Neural cell (in vitro differentiated cells): ENCODE measurements at regions not wholly inside any gene's neighbourhood (a gene's known extent, or its start where the extent isn't known, plus 50 kb on each side); places are given as distances from the start of the nearest gene placed in this dataset.

Experiments
- H2AFZ ChIP-seq: fragments of 200-600, 300-800 bp; sonication (generic), shearing (Covaris generic); 2 replicates; pipeline ENCODE4 v1.6.0; 2014; ENCODE audit warnings: low read depth, mild to moderate bottlenecking, antibody characterized with exemption, low read length, moderate library complexity
- H3F3A ChIP-seq: fragments of 200-600 bp; shearing (Covaris generic); 2 replicates; pipeline ENCODE4 v1.6.1; 2016; ENCODE audit warnings: mild to moderate bottlenecking, moderate library complexity, mixed read lengths, antibody characterized with exemption, low read length; ENCODE audit not compliant: insufficient read depth, poor library complexity, severe bottlenecking
- H3K27ac ChIP-seq: fragments of 200-600, 300-800 bp; sonication (generic), shearing (Covaris generic); 2 replicates; pipeline ENCODE4 v1.5.1; 2014; ENCODE audit warnings: mild to moderate bottlenecking, low read length, moderate library complexity
- H3K27me3 ChIP-seq: fragments of 300-800, 200-600 bp; sonication (generic), shearing (Covaris generic); 2 replicates; pipeline ENCODE4 v1.6.0; 2014; ENCODE audit warnings: mild to moderate bottlenecking, low read depth, low read length, moderate library complexity; ENCODE audit not compliant: insufficient read depth
- H3K36me3 ChIP-seq: fragments of 300-800, 200-600 bp; sonication (generic), shearing (Covaris generic); 2 replicates; pipeline ENCODE4 v1.5.1; 2014; ENCODE audit warnings: mild to moderate bottlenecking, antibody characterized with exemption, low read length, moderate library complexity; ENCODE audit not compliant: insufficient read depth
- H3K4me2 ChIP-seq: fragments of 300-800, 200-600 bp; sonication (generic), shearing (Covaris generic); 2 replicates; pipeline ENCODE4 v1.6.0; 2014; ENCODE audit warnings: mild to moderate bottlenecking, low read length
- H3K4me3 ChIP-seq: fragments of 300-800, 200-600 bp; sonication (generic), shearing (Covaris generic); 2 replicates; pipeline ENCODE4 v1.5.1; 2014; ENCODE audit warnings: mild to moderate bottlenecking, low read length, moderate library complexity
- H3K79me2 ChIP-seq: fragments of 200-600 bp; shearing (Covaris generic); replicated peaks from 2 replicates; pipeline ENCODE4 v1.6.0; 2014; ENCODE audit warnings: mild to moderate bottlenecking, low read length, moderate library complexity; ENCODE audit not compliant: insufficient read depth
- H3K9ac ChIP-seq: fragments of 300-800, 200-600 bp; sonication (generic), shearing (Covaris generic); 2 replicates; pipeline ENCODE4 v1.6.1; 2016; ENCODE audit warnings: mild to moderate bottlenecking, low read length, mixed read lengths
- H3K9me2 ChIP-seq: fragments of 200-600 bp; shearing (Covaris generic); 2 replicates; pipeline ENCODE4 v1.6.1; 2016; ENCODE audit warnings: mild to moderate bottlenecking, low read length, mixed read lengths; ENCODE audit not compliant: insufficient read depth
- H3K9me3 ChIP-seq: fragments of 200-600, 300-800 bp; sonication (generic), shearing (Covaris generic); 2 replicates; pipeline ENCODE4 v1.6.1; 2016; ENCODE audit warnings: mild to moderate bottlenecking, mixed run types, low read length, moderate library complexity, mixed read lengths
- H4K20me1 ChIP-seq: fragments of 200-600 bp; shearing (Covaris generic); 2 replicates; pipeline ENCODE4 v1.6.1; 2016; ENCODE audit warnings: mild to moderate bottlenecking, mixed run types; ENCODE audit not compliant: insufficient read depth
- EP300 ChIP-seq: fragments of 450-650 bp; conservative IDR thresholded peaks from 2 replicates; pipeline ENCODE4 v1.6.1; 2014; ENCODE audit warnings: antibody characterized with exemption, mild to moderate bottlenecking, moderate library complexity; ENCODE audit not compliant: poor library complexity, severe bottlenecking
- EZH2 ChIP-seq: fragments of 200-600, 300-800 bp; shearing (Covaris generic), sonication (generic); IDR thresholded peaks from 2 replicates; pipeline ENCODE4 v1.6.1; 2014; ENCODE audit warnings: antibody characterized with exemption, low read length, borderline replicate concordance, mild to moderate bottlenecking; ENCODE audit not compliant: insufficient read depth, poor library complexity, severe bottlenecking
- MXI1 ChIP-seq: fragments of 450-650 bp; conservative IDR thresholded peaks from 2 replicates; pipeline ENCODE4 v1.6.1; 2014; ENCODE audit warnings: antibody characterized with exemption, mild to moderate bottlenecking; ENCODE audit not compliant: poor library complexity, severe bottlenecking
- POLR2AphosphoS5 ChIP-seq: IDR thresholded peaks from 2 replicates; pipeline ENCODE4 v1.6.1; 2012
- RAD21 ChIP-seq: fragments of 450-650 bp; conservative IDR thresholded peaks from 2 replicates; pipeline ENCODE4 v1.6.1; 2014; ENCODE audit warnings: antibody characterized with exemption, mild to moderate bottlenecking, moderate library complexity
- SMC3 ChIP-seq: fragments of 450-650 bp; conservative IDR thresholded peaks from 2 replicates; pipeline ENCODE4 v1.6.1; 2014; ENCODE audit warnings: antibody characterized with exemption, mild to moderate bottlenecking, moderate library complexity; ENCODE audit not compliant: poor library complexity
- TAF1 ChIP-seq: IDR thresholded peaks from 2 replicates; pipeline ENCODE4 v1.6.1; 2012; ENCODE audit warnings: low read depth
- TF ChIP-seq, protein P1 (sequence below): IDR thresholded peaks from 2 replicates; pipeline ENCODE4 v1.6.1; 2012; ENCODE audit warnings: borderline replicate concordance
- TF ChIP-seq, protein P2 (sequence below): fragments of 450-650 bp; IDR thresholded peaks from 2 replicates; pipeline ENCODE4 v1.5.1; 2014; ENCODE audit warnings: antibody characterized with exemption, mild to moderate bottlenecking, moderate library complexity; ENCODE audit not compliant: poor library complexity, severe bottlenecking

DNA sequence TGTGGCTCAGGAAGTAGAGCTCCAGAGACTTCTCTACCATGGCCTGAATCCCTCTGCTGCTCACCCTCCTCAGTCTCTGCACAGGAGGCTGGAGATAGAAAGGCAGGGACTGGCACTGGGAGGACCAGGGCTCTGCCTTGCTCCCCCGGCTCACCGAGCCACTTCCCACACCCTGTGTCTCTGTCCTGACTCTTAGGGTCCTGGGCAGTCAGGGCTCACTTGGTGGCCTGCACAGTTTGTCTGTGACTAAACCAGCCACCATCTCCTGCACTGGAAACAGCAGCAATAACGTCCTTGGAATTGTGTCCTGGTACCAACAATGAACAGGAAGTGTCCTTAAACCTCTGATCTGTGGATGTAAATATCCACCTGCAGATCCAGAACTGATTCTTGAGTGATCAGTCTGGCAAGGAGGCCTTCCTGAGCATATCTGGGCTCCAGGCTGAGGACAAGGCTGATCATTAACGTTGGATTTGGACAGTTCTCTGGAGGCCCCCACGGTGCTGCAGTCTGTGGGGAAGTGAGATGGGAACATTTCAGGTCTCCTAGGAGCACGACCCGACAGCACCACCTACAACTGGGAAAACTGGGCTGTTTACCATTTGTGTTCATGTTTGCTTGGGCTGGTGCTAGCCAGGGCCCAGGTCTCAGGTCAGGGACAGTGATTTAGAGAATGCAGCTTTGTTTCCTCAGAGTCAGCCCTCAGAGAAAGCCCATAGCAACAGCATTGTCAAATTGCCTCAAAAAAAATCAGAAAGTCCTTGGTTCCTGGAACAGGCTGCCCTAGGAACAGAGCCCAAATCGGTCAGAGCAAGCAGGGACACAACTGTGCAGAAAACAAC lies 82.5 kb downstream of the ZNF280B start:
- Histone ChIP-seq H4K20me1 (no peaks in the 10 kb centered on the region), H3K27ac (no peak overlapping the region), H3K79me2 (no peaks in the 10 kb centered on the region), H3K36me3 (no peaks in the 10 kb centered on the region), H3K9me3 (no peaks in the 10 kb centered on the region), H3K27me3 (no peaks in the 10 kb centered on the region), H3K4me3 (no peak overlapping the region), H3F3A (no peaks in the 10 kb centered on the region), H3K9ac (no peak overlapping the region), H2AFZ (no peak overlapping the region), H3K4me2 (no peak overlapping the region), H3K9me2 (no peaks in the 10 kb centered on the region)
- TF ChIP-seq, protein P1, sequence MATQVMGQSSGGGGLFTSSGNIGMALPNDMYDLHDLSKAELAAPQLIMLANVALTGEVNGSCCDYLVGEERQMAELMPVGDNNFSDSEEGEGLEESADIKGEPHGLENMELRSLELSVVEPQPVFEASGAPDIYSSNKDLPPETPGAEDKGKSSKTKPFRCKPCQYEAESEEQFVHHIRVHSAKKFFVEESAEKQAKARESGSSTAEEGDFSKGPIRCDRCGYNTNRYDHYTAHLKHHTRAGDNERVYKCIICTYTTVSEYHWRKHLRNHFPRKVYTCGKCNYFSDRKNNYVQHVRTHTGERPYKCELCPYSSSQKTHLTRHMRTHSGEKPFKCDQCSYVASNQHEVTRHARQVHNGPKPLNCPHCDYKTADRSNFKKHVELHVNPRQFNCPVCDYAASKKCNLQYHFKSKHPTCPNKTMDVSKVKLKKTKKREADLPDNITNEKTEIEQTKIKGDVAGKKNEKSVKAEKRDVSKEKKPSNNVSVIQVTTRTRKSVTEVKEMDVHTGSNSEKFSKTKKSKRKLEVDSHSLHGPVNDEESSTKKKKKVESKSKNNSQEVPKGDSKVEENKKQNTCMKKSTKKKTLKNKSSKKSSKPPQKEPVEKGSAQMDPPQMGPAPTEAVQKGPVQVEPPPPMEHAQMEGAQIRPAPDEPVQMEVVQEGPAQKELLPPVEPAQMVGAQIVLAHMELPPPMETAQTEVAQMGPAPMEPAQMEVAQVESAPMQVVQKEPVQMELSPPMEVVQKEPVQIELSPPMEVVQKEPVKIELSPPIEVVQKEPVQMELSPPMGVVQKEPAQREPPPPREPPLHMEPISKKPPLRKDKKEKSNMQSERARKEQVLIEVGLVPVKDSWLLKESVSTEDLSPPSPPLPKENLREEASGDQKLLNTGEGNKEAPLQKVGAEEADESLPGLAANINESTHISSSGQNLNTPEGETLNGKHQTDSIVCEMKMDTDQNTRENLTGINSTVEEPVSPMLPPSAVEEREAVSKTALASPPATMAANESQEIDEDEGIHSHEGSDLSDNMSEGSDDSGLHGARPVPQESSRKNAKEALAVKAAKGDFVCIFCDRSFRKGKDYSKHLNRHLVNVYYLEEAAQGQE, result no peak
- TF ChIP-seq RAD21 (no peak), MXI1 (no peak), EZH2 (no peak), TAF1 (no peak), EP300 (no peak), POLR2AphosphoS5 (no peak), SMC3 (no peak)
- TF ChIP-seq, protein P2, sequence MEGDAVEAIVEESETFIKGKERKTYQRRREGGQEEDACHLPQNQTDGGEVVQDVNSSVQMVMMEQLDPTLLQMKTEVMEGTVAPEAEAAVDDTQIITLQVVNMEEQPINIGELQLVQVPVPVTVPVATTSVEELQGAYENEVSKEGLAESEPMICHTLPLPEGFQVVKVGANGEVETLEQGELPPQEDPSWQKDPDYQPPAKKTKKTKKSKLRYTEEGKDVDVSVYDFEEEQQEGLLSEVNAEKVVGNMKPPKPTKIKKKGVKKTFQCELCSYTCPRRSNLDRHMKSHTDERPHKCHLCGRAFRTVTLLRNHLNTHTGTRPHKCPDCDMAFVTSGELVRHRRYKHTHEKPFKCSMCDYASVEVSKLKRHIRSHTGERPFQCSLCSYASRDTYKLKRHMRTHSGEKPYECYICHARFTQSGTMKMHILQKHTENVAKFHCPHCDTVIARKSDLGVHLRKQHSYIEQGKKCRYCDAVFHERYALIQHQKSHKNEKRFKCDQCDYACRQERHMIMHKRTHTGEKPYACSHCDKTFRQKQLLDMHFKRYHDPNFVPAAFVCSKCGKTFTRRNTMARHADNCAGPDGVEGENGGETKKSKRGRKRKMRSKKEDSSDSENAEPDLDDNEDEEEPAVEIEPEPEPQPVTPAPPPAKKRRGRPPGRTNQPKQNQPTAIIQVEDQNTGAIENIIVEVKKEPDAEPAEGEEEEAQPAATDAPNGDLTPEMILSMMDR, result no peak

DNA sequence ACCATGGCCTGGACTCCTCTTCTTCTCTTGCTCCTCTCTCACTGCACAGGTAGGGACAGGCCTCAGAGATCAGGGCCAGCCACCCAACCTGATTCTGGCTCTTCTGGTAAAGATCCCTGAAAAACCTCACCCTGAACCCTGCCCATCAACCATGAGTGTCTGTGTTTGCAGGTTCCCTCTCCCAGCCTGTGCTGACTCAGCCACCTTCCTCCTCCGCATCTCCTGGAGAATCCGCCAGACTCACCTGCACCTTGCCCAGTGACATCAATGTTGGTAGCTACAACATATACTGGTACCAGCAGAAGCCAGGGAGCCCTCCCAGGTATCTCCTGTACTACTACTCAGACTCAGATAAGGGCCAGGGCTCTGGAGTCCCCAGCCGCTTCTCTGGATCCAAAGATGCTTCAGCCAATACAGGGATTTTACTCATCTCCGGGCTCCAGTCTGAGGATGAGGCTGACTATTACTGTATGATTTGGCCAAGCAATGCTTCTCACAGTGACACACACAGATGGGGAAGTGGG lies 80.9 kb downstream of the ZNF280B start:
- Histone ChIP-seq H3K36me3 (no peaks in the 10 kb centered on the region), H3K9me3 (no peaks in the 10 kb centered on the region), H3K4me3 (no peak overlapping the region), H2AFZ (no peak overlapping the region), H3K9me2 (no peaks in the 10 kb centered on the region), H3K27me3 (no peaks in the 10 kb centered on the region), H3K79me2 (no peaks in the 10 kb centered on the region), H3K4me2 (no peak overlapping the region), H4K20me1 (no peaks in the 10 kb centered on the region), H3K9ac (no peak overlapping the region), H3K27ac (no peak overlapping the region), H3F3A (no peaks in the 10 kb centered on the region)
- TF ChIP-seq EP300, result no peak
- TF ChIP-seq TAF1, result no peak
- no peak for TF ChIP-seq RAD21
- no peak for TF ChIP-seq EZH2
- TF ChIP-seq, protein P1, result no peak
- TF ChIP-seq POLR2AphosphoS5, result no peak
- no peak for TF ChIP-seq MXI1
- no peak for TF ChIP-seq SMC3
- TF ChIP-seq, protein P2, result no peak
